Gastrocnemius medialis (tissue), 4 donors: ENCODE measurements at regions not wholly inside any gene's neighbourhood (a gene's known extent, or its start where the extent isn't known, plus 50 kb on each side); places are given as distances from the start of the nearest gene placed in this dataset.

Source experiments
- CTCF ChIP-seq, 5 experiments: fragments of 450-650 bp in 3 of 5; fragments of 200-600 bp in 2 of 5; sonication (generic) in 2 of 5; IDR thresholded peaks in 4 of 5; conservative IDR thresholded peaks in 1 of 5; 1 replicate in 4 of 5; 2 replicates in 1 of 5; pipeline ENCODE4 v1.5.1; 2016 to 2019; ENCODE audit warnings: antibody characterized with exemption in 5 of 5, mild to moderate bottlenecking in 3 of 5, moderate library complexity in 3 of 5
- POLR2A ChIP-seq, 2 donors: fragments of 450-650 bp; IDR thresholded peaks; one replicate each; pipeline ENCODE4 v1.6.1; 2017; ENCODE audit warnings: antibody characterized with exemption in 2 of 2, mild to moderate bottlenecking in 2 of 2, moderate library complexity in 2 of 2

GRCh38 chr10:109744020-109744419 is 179.3 kb downstream of the XPNPEP1 start:
- TF ChIP-seq POLR2A (IDR thresholded peaks at IDR 0.05) (no peak), CTCF (IDR thresholded peaks at IDR 0.05 in 4 of 5, conservative IDR thresholded peaks at IDR 0.05 in 1 of 5) (no peak)
